ENCODE measurements at regions not wholly inside any gene's neighbourhood (a gene's known extent, or its start where the extent isn't known, plus 50 kb on each side); places are given as distances from the start of the nearest gene placed in this dataset.
A peak's percentile ranks its signal among the peaks of the same experiment; 100 is the strongest.

DNA sequence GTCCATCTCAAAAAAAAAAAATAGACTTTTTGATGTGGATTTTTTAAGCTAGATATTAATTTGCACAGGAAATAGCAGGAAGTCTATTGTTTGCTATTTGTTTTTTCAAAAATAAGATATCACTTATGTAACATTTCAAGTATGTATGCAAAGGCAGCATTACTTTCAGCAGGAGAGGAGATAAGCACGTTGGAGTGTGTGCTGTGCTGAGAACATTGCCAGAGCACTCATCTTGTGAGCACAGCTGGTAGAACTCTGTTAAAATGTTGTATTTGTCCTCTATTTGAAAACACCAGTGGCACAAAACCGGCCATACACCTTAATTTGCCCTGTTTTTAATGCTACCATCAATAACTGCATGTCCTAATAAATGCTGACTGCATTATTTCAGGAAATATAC lies 1061.9 kb upstream of the CDH18 start:
- ChIA-PET POLR2A (no interaction called here), CTCF (no interaction called here)
- no peaks in the 10 kb centered on the region for H3K36me3 ChIP-seq (ENCODE audit: control insufficient read depth in 2 of 2, extremely low read depth in 1 of 2, insufficient read depth in 2 of 2, low read length in 2 of 2)
- FAIRE-seq (no peak), DNase-seq (ENCODE audit: low read depth, low spot score) (no peak)
- H4K20me1 ChIP-seq (replicated peaks; ENCODE audit: control insufficient read depth, extremely low read depth, insufficient read depth, low read length) = no peaks in the 10 kb centered on the region
- dilution Hi-C loops (cut with MboI; ENCODE audit: extremely low pct_ligation_motif_present, low sequenced_read_pairs) = no loop called here
- no peaks in the 10 kb centered on the region for H3K9me3 ChIP-seq (replicated peaks; ENCODE audit: control insufficient read depth, insufficient read depth, low read length)
- no peaks in the 10 kb centered on the region for H3K27me3 ChIP-seq (ENCODE audit: control insufficient read depth in 2 of 2, insufficient read depth in 2 of 2, low read length in 2 of 2)
- H3K9ac ChIP-seq (replicated peaks; ENCODE audit: extremely low read depth, insufficient read depth, low read length) = no peak overlapping the region
- H2AFZ ChIP-seq (ENCODE audit: low read depth, low read length) = no peak overlapping the region
- H3K27ac ChIP-seq (ENCODE audit: insufficient read depth, low read depth, low read length) = no peak overlapping the region
- H3K79me2 ChIP-seq (ENCODE audit: control insufficient read depth, insufficient read depth, low read length) = no peaks in the 10 kb centered on the region
- intact Hi-C loops (cut with micrococcal nuclease) = no loop called here
- H3K4me3 ChIP-seq (replicated peaks in 1 of 3; ENCODE audit: insufficient read depth in 1 of 3, low read depth in 1 of 3, low read length in 3 of 3) = no peak overlapping the region
- no peak overlapping the region for H3K4me2 ChIP-seq (ENCODE audit: insufficient read depth, low read length)
- TF ChIP-seq JUN (IDR thresholded peaks at IDR 0.05; ENCODE audit: borderline replicate concordance, insufficient read depth, insufficient read length, low read depth) (no peak), POLR2A (IDR thresholded peaks at IDR 0.05; ENCODE audit: low read depth, low read length) (no peak), MYC (IDR thresholded peaks at IDR 0.05; ENCODE audit: low read depth, low read length) (no peak), POLR2AphosphoS5 (IDR thresholded peaks at IDR 0.05; ENCODE audit: insufficient read depth, low read depth, low read length) (no peak)
- BruUV-seq (replicated peaks) = no TSS peak
- no peaks in the 10 kb centered on the region for H3K9me1 ChIP-seq (replicated peaks; ENCODE audit: control insufficient read depth, extremely low read depth, insufficient read depth, low read length)
- H3K4me1 ChIP-seq (ENCODE audit: control insufficient read depth, extremely low read depth, insufficient read depth, low read length) = no peaks in the 10 kb centered on the region

DNA sequence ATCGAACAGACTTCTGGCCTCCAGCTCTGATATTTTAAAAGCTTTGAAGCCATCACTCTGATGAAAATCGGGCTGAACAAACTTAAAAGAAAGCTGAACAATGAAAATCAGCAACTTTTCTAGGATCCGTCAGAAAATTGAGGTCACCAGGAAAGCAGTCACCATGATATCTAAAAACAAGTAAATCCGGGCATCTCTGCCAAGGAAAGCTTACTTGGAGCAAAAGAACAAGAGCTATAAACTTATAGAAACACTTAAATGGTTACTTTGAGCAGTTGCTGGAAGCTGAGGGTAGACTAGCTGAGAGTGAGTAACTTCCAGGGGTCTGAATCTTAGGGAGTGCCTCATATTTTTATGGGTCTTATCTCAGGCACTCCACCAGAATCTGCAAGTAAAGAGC lies 1043.0 kb upstream of the CDH18 start:
- no peaks in the 10 kb centered on the region for H3K9me3 ChIP-seq (replicated peaks; ENCODE audit: control insufficient read depth, insufficient read depth, low read length)
- H2AFZ ChIP-seq (ENCODE audit: low read depth, low read length) = peak overlapping the region; percentile 2
- H3K4me3 ChIP-seq (replicated peaks in 1 of 3; ENCODE audit: insufficient read depth in 1 of 3, low read depth in 1 of 3, low read length in 3 of 3) = no peak overlapping the region
- H3K9me1 ChIP-seq (replicated peaks; ENCODE audit: control insufficient read depth, extremely low read depth, insufficient read depth, low read length) = no peaks in the 10 kb centered on the region
- ChIA-PET POLR2A (no interaction called here), CTCF (interaction anchor here (0.6 to 2.0 kb wide), 3 partner anchors 58 to 428 kb away, joined by 3 to 4 read pairs (median 3); no protein-coding TSS in a partner anchor)
- no peaks in the 10 kb centered on the region for H4K20me1 ChIP-seq (replicated peaks; ENCODE audit: control insufficient read depth, extremely low read depth, insufficient read depth, low read length)
- intact Hi-C loops (cut with micrococcal nuclease) = no loop called here
- H3K27ac ChIP-seq (ENCODE audit: insufficient read depth, low read depth, low read length) = peak overlapping the region; percentile 20
- no peak for FAIRE-seq
- DNase-seq (ENCODE audit: low read depth, low spot score) = peak; percentile 56
- H3K79me2 ChIP-seq (ENCODE audit: control insufficient read depth, insufficient read depth, low read length) = no peaks in the 10 kb centered on the region
- BruUV-seq (replicated peaks) = no TSS peak
- peak overlapping the region; percentile 34 for H3K4me2 ChIP-seq (ENCODE audit: insufficient read depth, low read length)
- dilution Hi-C loops (cut with MboI; ENCODE audit: extremely low pct_ligation_motif_present, low sequenced_read_pairs) = no loop called here
- no peak for TF ChIP-seq MYC (IDR thresholded peaks at IDR 0.05; ENCODE audit: low read depth, low read length)
- H3K4me1 ChIP-seq (ENCODE audit: control insufficient read depth, extremely low read depth, insufficient read depth, low read length) = peaks cover 4% of the 10 kb centered on the region
- no peaks in the 10 kb centered on the region for H3K27me3 ChIP-seq (ENCODE audit: control insufficient read depth in 2 of 2, insufficient read depth in 2 of 2, low read length in 2 of 2)
- H3K9ac ChIP-seq (replicated peaks; ENCODE audit: extremely low read depth, insufficient read depth, low read length) = peak overlapping the region; percentile 19
- H3K36me3 ChIP-seq (ENCODE audit: control insufficient read depth in 2 of 2, extremely low read depth in 1 of 2, insufficient read depth in 2 of 2, low read length in 2 of 2) = no peaks in the 10 kb centered on the region

Data from endothelial cell of umbilical vein (primary cell).